ACHN (cell line): ENCODE measurements at regions not wholly inside any gene's neighbourhood (a gene's known extent, or its start where the extent isn't known, plus 50 kb on each side); places are given as distances from the start of the nearest gene placed in this dataset.
A peak's percentile ranks its signal among the peaks of the same experiment; 100 is the strongest.

ENCODE experiments used
- DNase-seq: peaks from one replicate; pipeline ENCODE4 v3.0.0-alpha.2; 2015
- in situ Hi-C: cut with HindIII; loops from 2 replicates; pipeline ENCODE4 v1.10.0; 2017; ENCODE audit warnings: low sequenced_read_pairs, low pct_ligation_motif_present, low pct_unique_long_range_greater_than_20kb

DNA sequence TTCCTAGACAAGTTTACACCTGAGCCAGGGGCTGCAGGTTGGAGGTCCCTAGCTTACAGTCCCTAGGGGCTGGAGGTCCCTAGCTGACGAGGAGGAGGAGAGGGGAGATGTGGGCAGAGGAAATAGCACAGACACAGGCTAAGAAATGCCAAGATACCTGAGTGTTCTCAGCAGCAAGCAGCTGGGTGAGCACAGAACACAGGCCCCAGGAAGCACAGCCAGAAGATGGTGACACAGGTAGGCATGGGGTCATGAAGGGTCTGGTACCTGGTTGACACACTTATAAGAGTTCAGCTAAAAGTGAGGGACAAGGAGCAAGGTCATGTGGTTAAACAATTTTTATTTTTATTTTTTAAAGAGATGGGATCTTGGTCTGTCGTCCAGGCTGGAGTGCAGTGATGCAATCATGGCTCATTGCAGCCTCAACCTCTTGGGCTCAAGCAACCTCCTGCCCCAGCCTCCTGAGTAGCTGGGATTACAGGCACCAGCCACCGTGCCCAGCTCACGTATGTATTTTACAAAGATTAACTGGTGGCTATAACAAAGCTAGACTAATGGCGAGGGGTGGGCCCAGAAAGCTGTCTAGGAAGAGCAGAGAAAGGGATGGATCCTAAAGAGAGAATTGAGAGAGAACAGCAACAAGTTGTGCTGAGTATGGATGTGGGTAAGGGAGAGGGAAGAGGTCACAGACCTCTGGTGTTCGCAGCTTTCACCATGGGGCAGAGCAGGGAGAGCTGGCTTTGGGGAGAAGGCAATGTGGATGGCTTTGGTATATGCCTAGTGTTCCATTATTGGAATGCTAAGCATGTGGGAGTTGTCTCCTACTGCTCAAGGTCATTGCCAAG is 140.3 kb upstream of the KLF14 start:
- DNase-seq = no peak
- in situ Hi-C loops = no loop called here

DNA sequence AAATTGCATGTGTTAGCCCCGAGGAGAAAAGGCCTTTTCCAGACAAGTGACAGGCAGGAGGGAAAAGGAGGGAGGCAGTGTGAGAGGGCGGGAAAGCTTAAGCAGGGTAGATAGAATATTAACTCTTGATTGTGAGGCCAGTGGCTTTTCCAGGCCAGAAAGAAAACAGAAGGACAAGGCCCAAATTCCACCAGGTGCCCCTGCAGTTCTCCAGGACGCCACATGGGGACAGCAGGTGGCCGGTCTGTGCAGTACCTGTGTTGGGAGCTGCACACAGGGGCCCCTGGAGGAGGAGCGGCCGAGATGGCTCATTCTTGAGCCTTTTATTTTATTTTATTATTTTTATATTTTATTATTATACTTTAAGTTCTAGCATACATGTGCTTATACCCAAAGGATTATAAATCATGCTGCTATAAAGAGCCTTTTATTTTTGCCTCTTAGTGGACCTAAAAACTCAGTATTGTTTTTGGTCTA is 141.3 kb upstream of the KLF14 start:
- in situ Hi-C loops = no loop called here
- peak; percentile 76 for DNase-seq

DNA sequence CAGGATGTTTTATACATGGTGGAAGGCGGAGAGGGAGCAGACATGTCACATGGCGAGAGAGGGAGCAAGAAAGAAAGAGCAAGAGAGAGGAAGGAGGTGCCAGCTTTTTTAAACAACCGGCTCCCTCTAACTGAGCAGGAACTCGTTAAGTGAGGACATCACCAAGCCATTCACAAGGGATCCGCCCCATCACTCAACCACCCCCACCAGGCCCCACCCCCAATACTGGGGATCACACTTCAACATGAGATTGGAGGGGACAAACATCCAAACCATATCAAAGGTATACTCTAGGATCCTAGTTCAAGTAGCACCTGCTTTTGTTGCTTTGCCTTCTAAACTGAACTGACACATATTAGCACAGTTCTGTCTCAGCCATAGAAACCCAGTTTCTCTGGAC is 141.9 kb upstream of the KLF14 start:
- in situ Hi-C loops = no loop called here
- DNase-seq = no peak

- in situ Hi-C loops = no loop called here
- no peak for DNase-seq
Measured at GRCh38 chr7:130877236-130877990, 143.4 kb upstream of the KLF14 start.

DNA sequence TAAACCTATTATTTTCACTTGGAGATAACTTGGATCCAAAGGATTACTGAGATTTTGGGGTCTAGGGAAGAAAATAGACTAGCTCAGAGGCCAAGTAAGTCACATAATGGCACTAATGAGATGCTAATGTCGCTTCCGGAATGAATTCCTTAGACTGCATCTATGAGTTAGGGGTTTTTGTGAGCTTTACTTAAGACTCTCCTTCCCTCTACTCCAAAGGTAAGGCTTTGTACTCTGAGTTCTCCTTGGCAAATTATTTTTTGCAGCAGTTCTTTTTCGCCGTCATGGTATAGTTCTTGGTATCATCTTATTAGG is 143.9 kb upstream of the KLF14 start:
- in situ Hi-C loops = no loop called here

DNA sequence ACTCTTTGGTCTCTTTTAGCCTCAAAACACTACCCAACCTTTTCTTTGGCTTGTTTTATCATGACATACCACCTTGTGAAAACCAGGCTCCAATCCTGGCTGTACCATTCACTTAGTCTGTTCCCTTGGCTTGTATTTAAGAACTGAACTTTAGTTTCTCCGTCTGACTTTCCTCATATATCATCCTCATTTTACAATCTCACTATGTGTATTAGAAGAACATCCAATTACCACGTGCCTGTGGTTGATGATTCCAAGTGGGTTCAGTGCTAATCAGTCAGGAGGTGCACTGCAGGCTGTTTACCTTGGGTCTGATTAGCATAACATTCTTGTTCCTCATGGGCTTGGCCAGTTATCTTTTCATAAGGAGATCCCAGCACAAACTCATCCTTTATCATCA is 144.8 kb upstream of the KLF14 start:
- no peak for DNase-seq
- in situ Hi-C loops = no loop called here

More for the DNA sequence above, 143.9 kb upstream of the KLF14 start:
- DNase-seq = no peak

GRCh38 chr7:130879191-130879590 is 145.2 kb upstream of the KLF14 start:
- DNase-seq = no peak
- in situ Hi-C loops = no loop called here

DNA sequence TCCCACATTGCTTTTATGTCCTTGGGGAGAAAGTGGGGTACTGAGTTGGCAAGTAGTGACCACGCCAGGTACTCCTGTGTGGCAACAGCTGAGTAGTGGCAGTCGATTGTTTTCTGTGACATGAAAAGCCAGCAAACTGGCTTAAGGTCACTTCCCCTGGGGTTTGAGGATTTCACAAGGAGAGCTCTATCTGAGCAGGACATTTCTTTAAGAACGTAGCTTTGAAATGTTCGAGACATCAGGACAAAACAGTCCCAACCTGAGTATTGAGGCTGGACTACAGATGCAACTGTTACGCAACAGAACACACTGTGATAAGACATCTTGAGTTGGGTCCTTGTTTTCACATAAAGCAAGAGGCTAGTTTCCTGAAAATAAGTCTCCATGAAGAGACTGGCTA is 146.7 kb upstream of the KLF14 start:
- in situ Hi-C loops = no loop called here
- DNase-seq = no peak

GRCh38 chr7:130881091-130881798 is 147.2 kb upstream of the KLF14 start:
- DNase-seq = no peak

GRCh38 chr7:130881799-130882141 is 147.8 kb upstream of the KLF14 start:
- in situ Hi-C loops = no loop called here
- no peak for DNase-seq

More at GRCh38 chr7:130881091-130881798, 147.2 kb upstream of the KLF14 start:
- in situ Hi-C loops = no loop called here

DNA sequence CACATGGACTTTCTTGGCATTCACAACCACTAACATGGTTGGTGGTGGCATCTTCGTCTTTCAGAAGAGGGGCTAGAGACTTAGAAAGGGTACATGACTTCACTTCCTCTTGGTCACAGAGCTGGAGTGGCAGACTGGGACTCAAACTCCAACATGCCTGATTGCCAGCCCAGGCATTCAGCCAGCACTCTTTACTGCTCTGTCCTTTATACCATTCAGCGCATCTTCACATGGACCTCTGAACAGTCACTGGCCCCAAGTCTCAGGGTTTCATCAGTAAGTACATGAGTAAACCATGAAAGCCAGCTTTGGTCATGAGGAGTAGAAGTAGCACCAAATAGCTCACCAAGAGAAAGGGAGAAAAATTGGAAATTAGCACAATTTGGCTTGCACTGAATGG is 148.4 kb upstream of the KLF14 start:
- in situ Hi-C loops = no loop called here

DNA sequence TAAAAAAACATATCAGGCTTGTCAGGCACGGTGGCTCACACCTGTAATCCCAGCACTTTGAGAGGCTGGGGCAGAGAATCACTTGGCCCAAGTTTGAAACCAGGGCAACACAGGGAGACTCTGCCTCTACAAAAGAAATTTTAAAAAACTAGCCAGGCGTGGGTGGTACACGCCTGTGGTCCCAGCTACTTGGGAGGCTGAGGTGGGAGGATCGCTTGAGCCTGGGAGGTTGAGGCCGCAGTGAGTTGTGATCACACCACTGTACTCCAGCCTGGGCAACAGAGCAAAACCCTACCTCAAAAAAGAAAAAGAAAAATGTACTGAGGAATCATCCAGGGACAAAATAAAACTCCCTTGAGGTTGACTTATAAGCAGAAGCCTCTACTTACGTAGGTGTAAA is 149.9 kb upstream of the KLF14 start:
- DNase-seq = no peak

More for the DNA sequence above, 148.4 kb upstream of the KLF14 start:
- no peak for DNase-seq

DNA sequence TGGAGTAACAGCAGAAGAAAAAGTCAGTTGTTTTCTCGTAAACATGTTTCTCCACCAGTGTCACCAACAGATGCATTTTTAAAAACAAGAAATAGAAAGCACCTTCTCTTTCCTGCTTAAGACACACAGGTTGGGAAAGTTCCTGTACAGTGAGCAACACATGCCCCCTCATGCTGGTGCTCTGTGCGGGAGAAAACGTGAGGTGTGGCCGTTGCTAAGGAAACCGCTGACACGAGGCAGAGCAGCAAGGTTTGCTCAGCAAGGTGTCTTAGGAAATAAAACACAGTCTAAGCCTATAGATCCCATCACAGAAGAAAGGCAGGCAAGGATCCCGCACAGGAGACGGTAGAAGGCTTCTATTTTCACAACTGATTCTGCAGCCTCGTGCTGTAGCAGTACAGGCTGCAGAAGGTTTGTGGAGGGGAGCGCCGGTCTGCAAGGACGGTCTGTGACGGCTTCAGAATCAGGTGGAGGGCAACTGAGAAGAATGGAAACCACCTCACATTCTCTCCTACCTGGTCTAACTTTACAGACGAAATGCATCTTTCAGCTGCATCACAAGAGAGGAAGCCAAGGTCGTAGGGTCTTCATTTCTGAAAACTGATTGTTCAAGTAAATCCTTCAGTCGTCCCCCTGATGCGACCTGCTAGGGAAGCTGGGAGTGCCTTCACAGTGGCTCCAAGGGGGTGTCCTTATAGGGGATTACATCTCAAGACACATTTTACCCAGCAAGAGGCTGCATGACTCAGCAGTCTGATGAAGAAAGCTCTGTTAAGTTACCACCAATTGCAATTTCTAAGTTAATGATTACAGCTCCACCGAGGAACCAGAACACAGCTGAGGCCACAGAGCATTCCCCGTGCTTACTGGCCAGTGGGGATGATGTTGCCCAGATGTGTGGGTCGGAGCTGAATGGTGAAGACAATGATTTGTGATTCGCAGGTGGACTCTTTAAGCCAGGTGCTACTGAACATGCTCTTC is 150.7 kb upstream of the KLF14 start:
- DNase-seq = peak; percentile 99
- in situ Hi-C loops = no loop called here

More for the DNA sequence above, 149.9 kb upstream of the KLF14 start:
- in situ Hi-C loops = no loop called here

DNA sequence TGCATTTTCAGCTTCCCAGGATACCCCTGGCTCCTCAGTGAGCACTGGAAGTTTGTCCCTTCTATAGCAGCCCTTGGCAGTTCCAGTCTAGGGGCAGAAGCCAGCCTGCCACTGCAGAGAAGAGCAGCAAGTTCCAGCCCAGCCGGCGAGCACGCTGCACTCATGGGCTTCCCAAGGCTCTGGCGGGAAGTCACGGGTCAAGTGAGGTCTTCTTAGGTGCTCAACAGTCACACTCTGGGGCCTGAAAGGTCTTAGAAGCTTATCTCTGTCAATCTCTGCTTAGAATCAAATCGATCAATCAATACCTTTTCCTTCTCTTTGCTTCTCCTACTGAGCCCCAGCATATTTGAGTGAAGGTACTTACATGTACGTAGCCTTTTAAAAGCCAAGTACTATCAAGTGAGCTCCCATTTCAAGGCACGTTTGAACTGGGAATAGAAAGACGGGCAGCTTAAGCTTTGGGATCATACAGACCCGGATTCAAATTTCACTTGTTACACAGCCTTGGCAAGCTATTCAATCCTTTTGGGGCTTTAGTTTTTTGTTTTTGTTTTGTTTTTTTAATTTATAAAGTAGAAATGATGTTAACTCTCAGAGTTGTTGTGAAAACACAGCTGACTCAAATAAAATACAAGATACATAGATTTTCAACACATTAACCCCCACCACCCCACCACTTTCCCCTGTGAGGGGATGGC is 152.6 kb upstream of the KLF14 start:
- DNase-seq = peak; percentile 43

GRCh38 chr7:130887182-130887956 is 153.4 kb upstream of the KLF14 start:
- DNase-seq = peak; percentile 97
- in situ Hi-C loops = no loop called here

More for the DNA sequence above, 152.6 kb upstream of the KLF14 start:
- in situ Hi-C loops = no loop called here

GRCh38 chr7:130887957-130888371 is 154.0 kb upstream of the KLF14 start:
- in situ Hi-C loops = no loop called here
- DNase-seq = peak; percentile 49

- in situ Hi-C loops = no loop called here
- DNase-seq = no peak
Measured at GRCh38 chr7:130888468-130888867, 154.5 kb upstream of the KLF14 start.
